Hepatocyte (in vitro differentiated cells): ENCODE measurements at regions not wholly inside any gene's neighbourhood (a gene's known extent, or its start where the extent isn't known, plus 50 kb on each side); places are given as distances from the start of the nearest gene placed in this dataset.

ENCODE experiments used
- EZH2 ChIP-seq: fragments of 200-600 bp; sonication (generic); IDR thresholded peaks from 2 replicates; pipeline ENCODE4 v1.6.1; 2016; ENCODE audit warnings: antibody characterized with exemption, mild to moderate bottlenecking, borderline replicate concordance
- TF ChIP-seq, protein P1 (sequence below): fragments of 200-600 bp; sonication (generic); IDR thresholded peaks from 2 replicates; pipeline ENCODE4 v1.5.1; 2016; ENCODE audit warnings: antibody characterized with exemption, mild to moderate bottlenecking; ENCODE audit not compliant: poor library complexity

DNA sequence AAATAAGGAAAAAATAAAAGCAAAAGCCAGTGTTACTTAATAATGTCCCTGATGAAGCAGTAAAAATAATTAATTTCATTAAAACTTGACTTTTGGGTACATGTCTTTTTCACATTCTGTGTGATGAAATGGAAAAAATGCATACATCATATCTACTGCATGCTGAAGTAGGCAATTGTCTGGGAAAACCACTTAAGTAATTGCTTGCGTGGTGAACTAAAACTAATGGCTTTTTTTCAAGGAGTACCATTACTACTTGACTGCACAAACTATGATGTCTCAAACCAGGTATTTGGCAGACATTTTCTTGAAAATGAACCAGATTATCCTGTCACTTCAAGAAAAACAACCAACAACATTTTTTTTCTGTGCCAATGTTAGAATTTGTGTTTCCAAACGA, 91.3 kb upstream of the AKIRIN2 start:
- TF ChIP-seq, protein P1, sequence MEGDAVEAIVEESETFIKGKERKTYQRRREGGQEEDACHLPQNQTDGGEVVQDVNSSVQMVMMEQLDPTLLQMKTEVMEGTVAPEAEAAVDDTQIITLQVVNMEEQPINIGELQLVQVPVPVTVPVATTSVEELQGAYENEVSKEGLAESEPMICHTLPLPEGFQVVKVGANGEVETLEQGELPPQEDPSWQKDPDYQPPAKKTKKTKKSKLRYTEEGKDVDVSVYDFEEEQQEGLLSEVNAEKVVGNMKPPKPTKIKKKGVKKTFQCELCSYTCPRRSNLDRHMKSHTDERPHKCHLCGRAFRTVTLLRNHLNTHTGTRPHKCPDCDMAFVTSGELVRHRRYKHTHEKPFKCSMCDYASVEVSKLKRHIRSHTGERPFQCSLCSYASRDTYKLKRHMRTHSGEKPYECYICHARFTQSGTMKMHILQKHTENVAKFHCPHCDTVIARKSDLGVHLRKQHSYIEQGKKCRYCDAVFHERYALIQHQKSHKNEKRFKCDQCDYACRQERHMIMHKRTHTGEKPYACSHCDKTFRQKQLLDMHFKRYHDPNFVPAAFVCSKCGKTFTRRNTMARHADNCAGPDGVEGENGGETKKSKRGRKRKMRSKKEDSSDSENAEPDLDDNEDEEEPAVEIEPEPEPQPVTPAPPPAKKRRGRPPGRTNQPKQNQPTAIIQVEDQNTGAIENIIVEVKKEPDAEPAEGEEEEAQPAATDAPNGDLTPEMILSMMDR = no peak
- no peak for TF ChIP-seq EZH2
